Esophagus squamous epithelium (tissue), 5 donors: ENCODE measurements at regions not wholly inside any gene's neighbourhood (a gene's known extent, or its start where the extent isn't known, plus 50 kb on each side); places are given as distances from the start of the nearest gene placed in this dataset.
"Not testable (repeated sequence)": the region's sequence is repeated elsewhere in the genome, so short reads cannot be mapped to it uniquely, and the experiment has no call there.

Experiments used
- DNase-seq: peaks from one replicate; lab custom pipeline; 2025; lab: John Stamatoyannopoulos, UW
- H3K27ac ChIP-seq, 4 donors: fragments of 200-600 bp; sonication (generic); one replicate each; pipeline ENCODE4 v1.5.1; 2016 to 2019; ENCODE audit warnings: mild to moderate bottlenecking in 1 of 4
- H3K27me3 ChIP-seq, 4 donors: fragments of 200-600 bp; sonication (generic); 1 replicate in 3 of 4; 2 replicates in 1 of 4; pipeline versions ENCODE4 v1.5.1 to v1.6.0; 2017 to 2021; ENCODE audit warnings: antibody characterized with exemption in 1 of 4
- H3K36me3 ChIP-seq, 3 donors: fragments of 200-600 bp; sonication (generic); one replicate each; pipeline ENCODE4 v1.5.1; 2016 to 2019
- H3K4me1 ChIP-seq, 3 donors: fragments of 200-600 bp; sonication (generic); one replicate each; pipeline ENCODE4 v1.5.1; 2017 to 2019
- H3K4me3 ChIP-seq, 4 donors: fragments of 200-600 bp; sonication (generic); 1 replicate in 3 of 4; 2 replicates in 1 of 4; pipeline ENCODE4 v1.5.1; 2016 to 2019; ENCODE audit warnings: mild to moderate bottlenecking in 2 of 4, moderate library complexity in 1 of 4
- H3K9me3 ChIP-seq, 3 donors: fragments of 200-600 bp; sonication (generic); one replicate each; pipeline ENCODE4 v1.5.1; 2016 to 2019
- POLR2A ChIP-seq, 4 donors: fragments of 450-650 bp; IDR thresholded peaks; one replicate each; pipeline ENCODE4 v1.6.1; 2017; ENCODE audit warnings: antibody characterized with exemption in 4 of 4, mild to moderate bottlenecking in 4 of 4, moderate library complexity in 3 of 4
- WGBS, 2 donors: methylation state at CpG; one replicate each; pipeline ENCODE4 v1.1.5; 2018; 5-methylcytosine and 5-hydroxymethylcytosine counted together
- intact Hi-C: fragments of 100-400 bp; cut with DNase I; formaldehyde crosslinking; loops from one replicate; pipeline ENCODE4 v1.15.0; 2022
- TF ChIP-seq, protein P1 (sequence below), 6 experiments: fragments of 450-650 bp in 4 of 6; fragments of 200-600 bp in 2 of 6; sonication (generic) in 2 of 6; IDR thresholded peaks; one replicate each; pipeline ENCODE4 v1.5.1; 2016 to 2019; ENCODE audit warnings: antibody characterized with exemption in 6 of 6, mild to moderate bottlenecking in 4 of 6, moderate library complexity in 4 of 6
- donor health status: DM: yes; HTN: yes; CAD: no.

DNA sequence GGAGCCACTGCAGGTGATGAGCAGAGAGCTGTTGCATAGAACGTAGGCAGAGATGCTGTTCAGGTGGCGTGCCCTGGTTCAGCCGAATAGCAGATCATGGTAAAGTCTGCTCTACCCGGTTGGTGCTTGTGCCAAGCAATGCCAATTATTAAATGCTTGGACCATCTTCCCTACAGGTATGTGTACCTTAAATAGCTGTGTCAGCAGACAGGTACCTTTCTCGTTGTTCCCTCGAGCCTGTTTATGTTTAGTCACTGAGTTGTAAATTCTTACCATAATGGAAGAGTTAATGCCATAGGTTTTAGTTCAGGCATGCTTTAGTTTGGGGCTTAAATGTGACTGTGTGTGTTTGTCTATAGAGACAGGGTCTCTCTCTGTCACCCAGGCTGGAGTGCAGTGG, 112.5 kb upstream of the CPM start:
- H3K27ac ChIP-seq = no peak overlapping the region
- no peak for DNase-seq
- H3K4me3 ChIP-seq = no peak overlapping the region
- peaks cover 0 to 7% (median 0%) of the 10 kb centered on the region in 3 donors for H3K4me1 ChIP-seq
- WGBS, 2 donors = 74 to 75% methylated on average over 6 of the region's 6 CpGs
- H3K27me3 ChIP-seq = no peaks in the 10 kb centered on the region
- TF ChIP-seq, protein P1, sequence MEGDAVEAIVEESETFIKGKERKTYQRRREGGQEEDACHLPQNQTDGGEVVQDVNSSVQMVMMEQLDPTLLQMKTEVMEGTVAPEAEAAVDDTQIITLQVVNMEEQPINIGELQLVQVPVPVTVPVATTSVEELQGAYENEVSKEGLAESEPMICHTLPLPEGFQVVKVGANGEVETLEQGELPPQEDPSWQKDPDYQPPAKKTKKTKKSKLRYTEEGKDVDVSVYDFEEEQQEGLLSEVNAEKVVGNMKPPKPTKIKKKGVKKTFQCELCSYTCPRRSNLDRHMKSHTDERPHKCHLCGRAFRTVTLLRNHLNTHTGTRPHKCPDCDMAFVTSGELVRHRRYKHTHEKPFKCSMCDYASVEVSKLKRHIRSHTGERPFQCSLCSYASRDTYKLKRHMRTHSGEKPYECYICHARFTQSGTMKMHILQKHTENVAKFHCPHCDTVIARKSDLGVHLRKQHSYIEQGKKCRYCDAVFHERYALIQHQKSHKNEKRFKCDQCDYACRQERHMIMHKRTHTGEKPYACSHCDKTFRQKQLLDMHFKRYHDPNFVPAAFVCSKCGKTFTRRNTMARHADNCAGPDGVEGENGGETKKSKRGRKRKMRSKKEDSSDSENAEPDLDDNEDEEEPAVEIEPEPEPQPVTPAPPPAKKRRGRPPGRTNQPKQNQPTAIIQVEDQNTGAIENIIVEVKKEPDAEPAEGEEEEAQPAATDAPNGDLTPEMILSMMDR (IDR thresholded peaks at IDR 0.05) = no peak
- TF ChIP-seq POLR2A (IDR thresholded peaks at IDR 0.05) = no peak
- intact Hi-C loops = no loop called here
- H3K9me3 ChIP-seq = no peaks in the 10 kb centered on the region
- no peaks in the 10 kb centered on the region for H3K36me3 ChIP-seq

DNA sequence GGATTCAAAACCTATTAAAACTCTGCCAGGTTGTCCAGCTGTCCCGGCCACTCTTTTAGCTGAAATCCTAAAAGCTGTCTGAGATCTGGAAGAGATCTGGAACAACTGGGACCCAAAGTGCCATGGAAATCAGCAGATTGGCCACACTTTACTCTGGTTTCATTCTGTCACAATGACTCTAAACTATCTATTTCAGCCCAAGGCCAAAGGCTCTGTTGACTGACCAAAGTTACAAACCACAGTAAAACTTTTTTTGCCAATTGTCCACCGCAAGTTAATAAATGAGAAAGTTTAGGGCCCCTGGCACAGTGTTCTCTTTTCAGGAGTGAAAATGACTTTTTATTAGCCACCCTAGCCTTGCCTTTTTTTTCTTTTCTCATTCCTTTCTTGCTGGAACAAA, 113.4 kb upstream of the CPM start:
- no peaks in the 10 kb centered on the region for H3K27me3 ChIP-seq
- no peaks in the 10 kb centered on the region for H3K9me3 ChIP-seq
- 95 to 96% methylated on average over 2 of the region's 2 CpGs for WGBS, 2 donors
- no peaks in the 10 kb centered on the region for H3K36me3 ChIP-seq
- TF ChIP-seq, protein P1 (IDR thresholded peaks at IDR 0.05) = no peak
- TF ChIP-seq POLR2A (IDR thresholded peaks at IDR 0.05) = no peak
- no peak overlapping the region for H3K27ac ChIP-seq
- H3K4me1 ChIP-seq = peaks cover 0 to 7% (median 0%) of the 10 kb centered on the region in 3 donors
- no peak overlapping the region for H3K4me3 ChIP-seq
- intact Hi-C loops = no loop called here
- DNase-seq = no peak

DNA sequence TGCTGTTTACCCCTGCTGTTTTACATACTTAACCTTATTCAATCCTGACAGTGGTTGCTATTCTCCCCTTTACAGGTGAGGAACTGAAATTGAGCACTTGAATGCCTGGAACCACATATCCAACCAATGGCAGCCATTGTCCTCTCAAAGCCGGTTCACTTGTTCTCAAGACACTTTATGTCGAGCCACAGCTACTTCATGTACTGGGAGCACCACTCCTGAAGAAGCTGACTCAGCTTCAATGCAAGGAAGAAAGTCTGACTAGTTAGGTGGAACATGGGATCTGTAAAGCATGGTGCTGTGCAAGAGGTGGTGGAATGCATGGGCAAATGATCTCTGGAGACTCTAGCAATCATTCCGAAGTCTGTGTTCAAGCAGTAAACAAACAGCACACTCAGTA, 113.9 kb upstream of the CPM start:
- no peak overlapping the region for H3K4me3 ChIP-seq
- no peak for TF ChIP-seq POLR2A (IDR thresholded peaks at IDR 0.05)
- TF ChIP-seq, protein P1 (IDR thresholded peaks at IDR 0.05) = no peak
- DNase-seq = no peak
- no peak overlapping the region for H3K27ac ChIP-seq
- no peaks in the 10 kb centered on the region for H3K36me3 ChIP-seq
- H3K4me1 ChIP-seq = peaks cover 0 to 7% (median 0%) of the 10 kb centered on the region in 3 donors
- 80 to 94% methylated on average over 2 to 3 of the region's 3 CpGs for WGBS, 2 donors
- no peaks in the 10 kb centered on the region for H3K27me3 ChIP-seq
- no peaks in the 10 kb centered on the region for H3K9me3 ChIP-seq
- intact Hi-C loops = no loop called here

DNA sequence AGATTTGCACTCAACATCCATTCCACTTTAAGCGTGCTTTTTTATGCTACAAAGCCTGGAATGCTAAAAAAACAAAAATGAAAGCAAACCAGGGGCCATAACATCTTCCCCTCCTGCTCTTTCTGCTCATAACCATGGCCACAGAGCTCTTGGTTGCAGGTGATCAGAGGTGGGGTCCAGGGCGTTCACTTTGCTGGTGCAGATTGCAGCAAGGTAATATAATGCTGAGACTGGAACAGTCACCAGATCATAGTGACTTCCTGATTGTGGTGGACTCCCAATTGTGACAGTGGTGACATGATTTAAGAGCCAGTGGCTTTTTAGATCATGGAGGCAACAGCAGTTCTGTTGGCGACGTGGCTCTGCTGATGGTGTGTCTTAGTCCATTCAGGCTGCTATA, 115.0 kb upstream of the CPM start:
- Histone ChIP-seq H3K27ac (no peak overlapping the region), H3K9me3 (no peaks in the 10 kb centered on the region), H3K4me3 (no peak overlapping the region), H3K36me3 (no peaks in the 10 kb centered on the region), H3K4me1 (peaks cover 0 to 14% (median 0%) of the 10 kb centered on the region in 3 donors), H3K27me3 (no peaks in the 10 kb centered on the region)
- intact Hi-C loops = no loop called here
- no peak for DNase-seq
- WGBS, 2 donors = 94 to 96% methylated on average over 2 to 4 of the region's 4 CpGs
- TF ChIP-seq POLR2A (IDR thresholded peaks at IDR 0.05) = no peak
- TF ChIP-seq, protein P1 (IDR thresholded peaks at IDR 0.05) = no peak

DNA sequence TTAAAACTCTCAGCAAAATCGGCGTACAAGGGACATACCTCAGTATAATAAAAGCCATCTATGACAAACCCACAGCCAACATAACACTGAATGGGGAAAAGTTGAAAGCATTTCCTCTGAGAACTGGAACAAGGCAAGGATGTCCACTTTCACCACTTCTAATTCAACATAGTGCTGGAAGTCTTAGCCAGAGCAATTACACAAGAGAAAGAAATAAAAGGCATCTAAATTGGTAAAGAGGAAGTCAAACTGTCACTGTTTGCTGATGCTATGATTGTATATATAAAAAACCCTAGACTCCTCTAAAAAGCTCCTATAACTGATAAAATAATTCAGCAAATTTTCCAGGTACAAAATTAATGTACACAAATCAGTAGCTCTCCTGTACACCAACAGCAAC, 116.9 kb upstream of the CPM start:
- H3K9me3 ChIP-seq, H3K27ac ChIP-seq, H3K4me3 ChIP-seq, DNase-seq, H3K27me3 ChIP-seq, intact Hi-C loops, H3K36me3 ChIP-seq: not testable (repeated sequence)
- H3K4me1 ChIP-seq = peaks cover 0 to 14% (median 0%) of the 10 kb centered on the region in 3 donors
- WGBS, 2 donors = 96 to 97% methylated on average over 2 of the region's 2 CpGs
